M059J (cell line): ENCODE measurements at regions not wholly inside any gene's neighbourhood (a gene's known extent, or its start where the extent isn't known, plus 50 kb on each side); places are given as distances from the start of the nearest gene placed in this dataset.

Experiments used
- DNase-seq: peaks from one replicate; pipeline ENCODE4 v3.0.0-alpha.2; 2012; ENCODE audit warnings: low read depth

DNA sequence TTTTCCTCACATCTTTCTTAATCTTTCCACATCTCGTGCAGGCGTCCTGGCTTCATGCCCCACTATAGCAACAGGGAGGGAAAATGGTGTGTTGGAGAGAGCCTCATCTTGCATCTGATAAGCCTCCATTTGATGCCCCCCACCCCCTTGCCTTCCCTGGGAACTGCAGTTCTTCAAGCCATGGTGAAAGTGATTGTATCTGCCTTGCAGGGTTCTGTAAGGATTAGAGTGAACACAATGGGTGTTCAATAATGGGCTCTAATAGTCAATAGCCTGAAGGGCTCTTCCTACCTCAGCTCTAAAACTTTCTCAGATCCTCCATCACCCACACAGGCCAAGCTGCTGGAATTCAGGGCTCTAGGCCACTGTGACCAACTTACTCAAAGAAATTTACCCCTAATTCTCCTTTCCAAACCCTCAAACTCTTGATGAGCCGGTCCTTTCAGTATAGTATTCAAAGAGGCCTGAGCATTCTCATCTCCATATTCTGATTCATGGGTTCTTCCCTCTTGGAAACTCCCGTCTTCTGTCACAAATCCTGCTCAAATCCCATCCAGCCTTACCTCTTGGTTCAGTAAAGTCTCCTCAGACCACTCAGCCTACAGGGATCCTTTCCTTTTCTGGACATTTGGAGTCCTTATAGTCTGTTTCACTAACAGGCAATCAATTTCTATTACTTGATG is 128.3 kb upstream of the TRIM2 start:
- DNase-seq, result no peak

- no peak for DNase-seq
These were observed 127.4 kb upstream of the TRIM2 start for GRCh38 chr4:153076861-153077260.

- DNase-seq, result no peak
These were observed 124.3 kb upstream of the TRIM2 start for GRCh38 chr4:153079857-153080391.

GRCh38 chr4:153081006-153081580 is 123.2 kb upstream of the TRIM2 start:
- DNase-seq, result no peak

- no peak for DNase-seq
These were observed 122.5 kb upstream of the TRIM2 start for GRCh38 chr4:153081693-153082092.

DNA sequence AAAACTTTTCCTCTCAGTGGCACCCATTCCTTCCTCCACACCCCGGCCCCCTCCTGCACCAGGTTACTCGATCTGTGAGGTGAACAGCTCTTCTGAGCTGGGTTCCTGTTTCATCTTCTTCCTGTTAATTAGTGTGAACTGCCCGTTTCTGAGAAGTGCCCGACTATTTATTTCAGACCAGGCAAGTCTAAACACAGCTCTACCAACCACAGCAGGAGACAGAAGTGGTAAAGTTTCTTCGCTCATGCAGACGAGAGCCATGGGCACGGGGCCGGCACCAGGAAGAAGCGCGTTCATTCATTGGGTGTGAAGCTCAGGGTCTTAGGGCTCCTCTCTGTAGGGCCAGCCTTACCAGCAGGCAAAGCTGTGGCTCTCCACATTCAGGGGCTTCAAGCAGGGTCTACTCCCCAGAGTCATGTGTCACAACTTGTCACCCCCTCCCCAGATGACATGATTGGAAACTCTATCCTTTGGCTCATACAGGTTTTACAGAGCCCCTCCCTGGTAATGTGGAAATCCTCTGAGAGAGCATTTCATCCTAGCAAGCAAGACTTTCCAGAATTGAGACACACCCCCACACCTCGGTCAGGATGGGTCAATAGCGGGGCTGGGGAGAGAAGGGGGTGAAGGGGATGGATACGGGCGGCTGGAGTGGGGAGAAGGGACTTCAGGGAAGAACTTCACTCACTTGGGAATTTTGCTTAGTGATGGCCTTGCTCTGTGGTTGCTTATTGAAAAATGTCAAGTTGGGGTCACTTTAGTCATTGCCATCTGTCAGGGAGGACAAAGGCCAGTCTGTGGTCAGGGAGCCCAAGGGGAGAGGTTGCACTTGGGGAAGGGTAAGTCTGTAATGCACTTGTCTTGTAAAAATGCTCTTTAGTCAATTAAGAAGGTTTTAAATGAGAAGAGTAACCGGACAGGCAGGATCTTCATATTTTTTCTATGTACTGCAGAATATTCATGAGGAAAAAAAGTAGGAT is 121.6 kb upstream of the TRIM2 start:
- DNase-seq, result no peak

- DNase-seq, result peak; percentile 73
These were observed 120.7 kb upstream of the TRIM2 start for GRCh38 chr4:153083447-153083947.

GRCh38 chr4:153084224-153084979 is 119.8 kb upstream of the TRIM2 start:
- no peak for DNase-seq

- peak; percentile 55 for DNase-seq
These were observed 119.1 kb upstream of the TRIM2 start for GRCh38 chr4:153084980-153085630.

GRCh38 chr4:153087671-153088194 is 116.5 kb upstream of the TRIM2 start:
- DNase-seq, result no peak

DNA sequence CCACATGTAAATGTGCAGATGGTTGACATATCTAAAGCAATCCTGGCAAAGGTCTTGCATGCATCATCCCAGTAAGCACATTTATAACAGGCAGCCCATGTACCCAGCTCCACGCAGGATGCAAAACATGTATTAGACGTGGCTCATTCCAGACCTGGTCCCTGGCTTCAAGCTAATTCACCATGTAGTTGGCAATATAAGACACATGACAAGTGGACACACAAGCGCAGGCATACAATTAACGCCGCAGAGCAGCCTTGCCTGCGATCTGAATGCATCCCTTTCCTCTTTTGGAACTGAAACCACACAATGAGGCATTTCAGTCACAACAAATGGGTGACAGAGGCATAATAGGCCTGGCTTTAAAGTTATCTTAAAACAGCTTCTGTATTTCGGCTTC is 114.5 kb upstream of the TRIM2 start:
- no peak for DNase-seq

DNA sequence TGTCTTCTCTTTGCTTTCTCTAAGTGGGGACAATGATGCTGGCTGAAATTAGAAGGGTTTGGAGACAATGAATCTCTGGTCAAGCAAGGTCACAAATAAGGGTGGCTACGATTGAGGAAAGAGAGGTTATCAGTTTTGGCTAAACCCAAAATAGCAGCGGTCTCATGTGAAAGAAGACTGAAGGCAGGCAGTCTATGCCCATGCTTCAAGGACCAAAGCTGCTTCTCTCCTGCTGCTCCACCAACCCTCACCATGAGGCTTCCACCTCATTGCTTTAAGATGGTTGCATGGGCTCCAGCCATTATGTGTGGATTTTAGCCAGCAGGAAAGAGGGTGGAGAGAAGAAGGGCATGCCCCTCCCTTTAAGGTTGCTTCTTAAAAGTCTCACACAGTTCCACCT is 114.1 kb upstream of the TRIM2 start:
- no peak for DNase-seq

GRCh38 chr4:153090670-153091385 is 113.4 kb upstream of the TRIM2 start:
- no peak for DNase-seq

GRCh38 chr4:153093396-153093795 is 110.8 kb upstream of the TRIM2 start:
- DNase-seq, result no peak

- no peak for DNase-seq
These were observed 110.4 kb upstream of the TRIM2 start for GRCh38 chr4:153093802-153094201.

DNA sequence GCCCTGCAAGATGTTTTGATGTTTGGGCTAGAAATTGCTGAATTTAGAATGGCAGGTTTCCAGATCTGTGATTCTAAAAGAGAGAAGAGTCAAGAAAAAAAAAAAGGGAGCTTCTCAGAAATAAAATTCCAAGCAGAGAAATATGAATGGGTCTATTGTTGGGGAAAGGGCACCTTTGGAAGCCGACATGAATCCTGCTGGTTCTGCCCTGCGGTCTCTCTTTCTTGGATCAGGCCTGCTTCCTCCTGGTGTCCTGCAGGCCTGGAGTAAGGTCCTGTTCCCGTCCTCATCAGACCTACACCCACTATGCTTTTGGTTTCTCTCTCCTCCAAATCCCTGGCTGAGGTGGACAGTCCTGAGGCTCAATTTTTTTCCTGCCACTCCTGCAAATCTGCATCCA is 109.8 kb upstream of the TRIM2 start:
- no peak for DNase-seq

- DNase-seq, result no peak
These were observed 108.6 kb upstream of the TRIM2 start for GRCh38 chr4:153095448-153096204.

DNA sequence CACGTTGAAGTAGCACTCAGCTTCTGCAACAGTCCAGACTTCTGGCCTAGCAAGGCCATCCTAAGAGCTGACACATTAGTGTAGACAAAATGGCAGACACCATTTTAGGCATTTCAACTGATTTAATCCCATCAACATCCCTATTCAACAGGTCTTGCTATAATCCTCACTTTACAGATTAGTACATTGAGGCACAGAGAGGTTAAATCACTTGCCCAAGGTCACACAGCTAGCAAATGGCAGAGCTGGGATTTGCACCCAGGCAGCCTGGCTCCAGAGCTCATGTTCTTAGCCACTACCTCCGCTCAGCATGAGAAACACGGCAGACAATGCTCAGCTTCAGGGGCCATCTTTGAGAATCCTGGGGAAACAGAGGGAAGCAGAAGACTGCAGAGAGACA is 107.9 kb upstream of the TRIM2 start:
- DNase-seq, result no peak

DNA sequence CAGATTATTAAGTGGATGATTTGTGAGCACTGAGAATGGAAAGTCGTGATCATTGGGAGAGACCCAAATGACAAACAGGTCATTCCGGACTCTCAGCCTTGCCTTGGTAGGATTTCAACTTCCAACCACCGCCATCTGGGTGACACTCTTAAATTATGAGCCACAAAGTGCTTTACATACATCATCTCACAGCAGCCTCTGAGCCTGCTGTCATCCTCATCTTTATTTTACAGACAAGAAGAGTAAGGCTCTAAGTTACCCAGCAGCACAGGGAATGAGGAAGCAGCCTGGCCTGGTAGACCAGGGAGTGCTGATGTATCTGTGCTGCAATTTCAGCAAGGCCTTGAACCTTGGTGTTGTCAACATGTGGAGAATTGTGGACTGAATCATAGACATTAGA is 105.8 kb upstream of the TRIM2 start:
- no peak for DNase-seq
